ENCODE measurements at regions not wholly inside any gene's neighbourhood (a gene's known extent, or its start where the extent isn't known, plus 50 kb on each side); places are given as distances from the start of the nearest gene placed in this dataset.
A peak's percentile ranks its signal among the peaks of the same experiment; 100 is the strongest.

DNA sequence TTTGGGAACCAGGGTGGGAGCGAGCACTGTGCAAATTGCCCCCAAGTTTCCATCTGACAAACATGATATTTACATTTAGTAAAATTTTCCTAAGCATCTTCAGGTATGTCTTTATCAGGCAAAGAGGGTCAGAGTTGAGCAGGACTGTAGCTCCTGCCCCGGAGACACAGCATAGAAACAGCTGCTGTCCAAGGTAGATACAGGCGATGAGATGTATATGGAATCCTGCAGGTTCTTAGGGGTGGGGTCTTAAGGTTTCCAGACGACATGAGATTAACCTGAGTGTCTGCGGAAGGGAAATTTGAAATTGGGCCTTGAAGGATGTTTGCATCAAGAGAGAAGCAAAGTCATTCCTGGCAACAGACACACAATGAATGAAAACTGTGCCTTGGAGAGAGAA is 998.8 kb downstream of the AACS start:
- TF ChIP-seq NFIC (IDR thresholded peaks at IDR 0.05), result no peak
- TF ChIP-seq, protein P1, sequence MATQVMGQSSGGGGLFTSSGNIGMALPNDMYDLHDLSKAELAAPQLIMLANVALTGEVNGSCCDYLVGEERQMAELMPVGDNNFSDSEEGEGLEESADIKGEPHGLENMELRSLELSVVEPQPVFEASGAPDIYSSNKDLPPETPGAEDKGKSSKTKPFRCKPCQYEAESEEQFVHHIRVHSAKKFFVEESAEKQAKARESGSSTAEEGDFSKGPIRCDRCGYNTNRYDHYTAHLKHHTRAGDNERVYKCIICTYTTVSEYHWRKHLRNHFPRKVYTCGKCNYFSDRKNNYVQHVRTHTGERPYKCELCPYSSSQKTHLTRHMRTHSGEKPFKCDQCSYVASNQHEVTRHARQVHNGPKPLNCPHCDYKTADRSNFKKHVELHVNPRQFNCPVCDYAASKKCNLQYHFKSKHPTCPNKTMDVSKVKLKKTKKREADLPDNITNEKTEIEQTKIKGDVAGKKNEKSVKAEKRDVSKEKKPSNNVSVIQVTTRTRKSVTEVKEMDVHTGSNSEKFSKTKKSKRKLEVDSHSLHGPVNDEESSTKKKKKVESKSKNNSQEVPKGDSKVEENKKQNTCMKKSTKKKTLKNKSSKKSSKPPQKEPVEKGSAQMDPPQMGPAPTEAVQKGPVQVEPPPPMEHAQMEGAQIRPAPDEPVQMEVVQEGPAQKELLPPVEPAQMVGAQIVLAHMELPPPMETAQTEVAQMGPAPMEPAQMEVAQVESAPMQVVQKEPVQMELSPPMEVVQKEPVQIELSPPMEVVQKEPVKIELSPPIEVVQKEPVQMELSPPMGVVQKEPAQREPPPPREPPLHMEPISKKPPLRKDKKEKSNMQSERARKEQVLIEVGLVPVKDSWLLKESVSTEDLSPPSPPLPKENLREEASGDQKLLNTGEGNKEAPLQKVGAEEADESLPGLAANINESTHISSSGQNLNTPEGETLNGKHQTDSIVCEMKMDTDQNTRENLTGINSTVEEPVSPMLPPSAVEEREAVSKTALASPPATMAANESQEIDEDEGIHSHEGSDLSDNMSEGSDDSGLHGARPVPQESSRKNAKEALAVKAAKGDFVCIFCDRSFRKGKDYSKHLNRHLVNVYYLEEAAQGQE (IDR thresholded peaks at IDR 0.05; ENCODE audit: low read depth), result peak; percentile 64; the same call in 1 of the 2 replicates

DNA sequence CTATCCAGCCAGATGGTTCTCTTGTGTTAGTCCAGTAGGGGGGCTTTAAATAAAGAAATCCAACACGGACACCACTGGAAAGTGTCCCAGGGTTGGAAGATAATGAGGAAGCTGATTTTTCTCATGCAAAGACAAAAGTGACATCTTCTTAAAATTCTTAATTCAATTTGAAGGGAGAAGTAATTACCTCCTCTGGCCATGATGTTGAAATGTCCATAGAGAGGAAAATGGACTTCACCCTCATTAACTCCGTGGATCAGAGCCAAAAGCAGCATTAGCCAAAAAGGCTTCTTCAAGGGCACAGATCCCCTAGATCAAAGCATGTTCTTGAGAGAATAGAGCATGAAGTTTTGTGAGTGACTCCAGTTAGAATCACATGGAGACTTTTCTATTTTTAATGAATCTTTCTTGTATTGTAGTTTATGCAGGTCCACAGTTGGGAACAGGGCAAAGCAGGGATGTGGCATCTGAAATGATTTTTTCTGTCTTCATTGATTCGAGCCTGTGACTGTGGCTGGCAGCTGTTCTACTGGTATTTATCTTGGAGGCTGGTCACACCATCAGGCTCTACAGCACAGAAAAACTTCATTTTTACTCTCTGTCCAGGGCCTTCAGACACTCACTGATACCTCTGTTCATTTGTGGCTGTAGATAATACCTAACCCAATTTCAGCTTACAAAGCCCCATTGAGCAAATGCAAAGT is 1002.5 kb downstream of the AACS start:
- TF ChIP-seq CEBPB (IDR thresholded peaks at IDR 0.05), result no peak
- TF ChIP-seq, protein P2, sequence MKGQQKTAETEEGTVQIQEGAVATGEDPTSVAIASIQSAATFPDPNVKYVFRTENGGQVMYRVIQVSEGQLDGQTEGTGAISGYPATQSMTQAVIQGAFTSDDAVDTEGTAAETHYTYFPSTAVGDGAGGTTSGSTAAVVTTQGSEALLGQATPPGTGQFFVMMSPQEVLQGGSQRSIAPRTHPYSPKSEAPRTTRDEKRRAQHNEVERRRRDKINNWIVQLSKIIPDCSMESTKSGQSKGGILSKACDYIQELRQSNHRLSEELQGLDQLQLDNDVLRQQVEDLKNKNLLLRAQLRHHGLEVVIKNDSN (IDR thresholded peaks at IDR 0.05), result no peak
- no peak for TF ChIP-seq FOXM1 (IDR thresholded peaks at IDR 0.05; ENCODE audit: borderline replicate concordance, low read depth)
- no peak for TF ChIP-seq NFIC (IDR thresholded peaks at IDR 0.05)
- TF ChIP-seq CREB1 (IDR thresholded peaks at IDR 0.05; ENCODE audit: low read depth), result no peak
- no peak for TF ChIP-seq TEAD4 (IDR thresholded peaks at IDR 0.05)
- TF ChIP-seq YY1 (IDR thresholded peaks at IDR 0.05; ENCODE audit: low read depth), result no peak

DNA sequence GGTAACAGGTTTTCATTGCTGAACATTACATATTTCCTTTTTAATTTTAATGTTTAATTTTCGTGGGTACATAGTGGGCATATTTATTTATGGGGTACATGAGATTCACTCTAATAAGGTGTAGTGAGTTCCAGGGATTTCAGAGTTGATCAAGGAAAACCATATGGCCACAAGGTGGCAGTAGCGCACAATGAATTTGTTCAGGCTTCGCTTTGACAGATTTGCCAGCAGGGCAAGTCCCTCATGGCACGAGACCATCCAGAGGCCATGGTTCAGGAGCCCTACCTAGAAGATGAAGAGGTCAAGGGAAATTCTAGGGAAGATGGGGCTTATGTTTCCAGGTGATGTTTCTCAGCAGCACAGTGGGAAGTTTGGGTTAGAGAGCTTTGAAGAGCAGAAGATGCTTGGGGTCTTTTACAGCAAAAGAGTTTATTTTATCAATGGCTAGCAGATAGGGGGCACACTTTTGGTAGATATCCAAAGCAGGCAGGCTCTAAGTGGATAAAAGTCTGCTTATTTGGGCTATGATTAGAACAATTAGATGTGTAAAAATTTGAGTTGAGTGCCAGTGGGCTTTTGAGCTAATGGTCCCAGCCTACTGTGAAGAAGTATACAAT is 1004.4 kb downstream of the AACS start:
- TF ChIP-seq EGR1 (IDR thresholded peaks at IDR 0.05) (no peak), YY1 (IDR thresholded peaks at IDR 0.05; ENCODE audit: low read depth) (no peak), RAD21 (IDR thresholded peaks at IDR 0.05; ENCODE audit: low read depth) (peak; percentile 70)
- TF ChIP-seq, protein P1 (IDR thresholded peaks at IDR 0.05; ENCODE audit: low read depth), result no peak

DNA sequence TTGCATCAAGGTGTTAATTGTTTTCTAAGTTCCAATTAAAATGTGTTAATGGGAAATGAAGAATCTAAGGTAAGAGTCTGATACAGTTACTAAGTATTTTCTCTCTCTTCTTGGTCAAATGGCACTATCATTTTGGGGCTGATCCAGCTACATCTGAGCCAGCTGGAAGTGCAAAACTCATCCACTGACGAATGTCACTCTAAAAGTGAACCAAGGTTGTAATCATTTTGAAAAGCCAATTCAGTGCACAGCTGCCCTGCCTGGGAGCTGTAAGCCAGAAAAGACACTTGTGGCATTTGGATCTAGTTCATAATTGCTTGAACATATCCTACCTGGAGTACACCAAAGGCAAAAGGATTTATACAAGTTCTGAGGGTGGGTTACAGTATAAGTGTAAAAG is 1011.3 kb downstream of the AACS start:
- TF ChIP-seq ZBTB7A (IDR thresholded peaks at IDR 0.05; ENCODE audit: low read depth), result no peak
- TF ChIP-seq YY1 (IDR thresholded peaks at IDR 0.05; ENCODE audit: low read depth), result no peak
- TF ChIP-seq CREB1 (IDR thresholded peaks at IDR 0.05; ENCODE audit: low read depth), result no peak

DNA sequence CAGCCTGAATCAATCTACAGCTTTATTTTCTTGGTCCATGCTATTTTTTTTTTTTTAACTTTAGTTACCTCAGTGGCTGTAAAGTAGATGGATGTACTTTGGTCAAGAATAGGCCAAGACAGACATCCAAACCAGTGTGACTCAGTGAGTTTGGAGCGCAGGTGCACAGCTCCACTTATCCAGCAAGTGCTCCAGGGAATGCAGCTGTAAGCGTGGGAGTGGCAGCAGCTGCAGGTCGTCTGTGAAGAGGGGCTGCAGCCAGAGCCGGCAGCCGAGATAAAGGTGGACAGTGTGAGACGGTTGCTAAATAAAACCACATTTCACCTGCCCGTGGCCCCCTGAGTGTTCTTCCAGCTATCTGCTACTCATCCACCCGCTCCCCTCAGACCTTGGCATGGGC is 1018.7 kb downstream of the AACS start:
- TF ChIP-seq NFIC (IDR thresholded peaks at IDR 0.05) (no peak), CREB1 (IDR thresholded peaks at IDR 0.05; ENCODE audit: low read depth) (no peak), YY1 (IDR thresholded peaks at IDR 0.05; ENCODE audit: low read depth) (no peak), ZBTB7A (IDR thresholded peaks at IDR 0.05; ENCODE audit: low read depth) (no peak), RAD21 (IDR thresholded peaks at IDR 0.05; ENCODE audit: low read depth) (no peak), TAF1 (IDR thresholded peaks at IDR 0.05; ENCODE audit: low read depth) (no peak), TEAD4 (IDR thresholded peaks at IDR 0.05) (no peak), FOXM1 (IDR thresholded peaks at IDR 0.05; ENCODE audit: borderline replicate concordance, low read depth) (no peak), EGR1 (IDR thresholded peaks at IDR 0.05) (no peak), CEBPB (IDR thresholded peaks at IDR 0.05) (no peak), EP300 (IDR thresholded peaks at IDR 0.05; ENCODE audit: borderline replicate concordance) (no peak), TCF12 (IDR thresholded peaks at IDR 0.05; ENCODE audit: low read depth) (no peak)
- TF ChIP-seq, protein P2 (IDR thresholded peaks at IDR 0.05), result no peak
- TF ChIP-seq, protein P3, sequence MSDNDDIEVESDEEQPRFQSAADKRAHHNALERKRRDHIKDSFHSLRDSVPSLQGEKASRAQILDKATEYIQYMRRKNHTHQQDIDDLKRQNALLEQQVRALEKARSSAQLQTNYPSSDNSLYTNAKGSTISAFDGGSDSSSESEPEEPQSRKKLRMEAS (IDR thresholded peaks at IDR 0.05), result no peak
- TF ChIP-seq, protein P1 (IDR thresholded peaks at IDR 0.05; ENCODE audit: low read depth), result no peak
